NCI-H69 (cell line): ENCODE measurements at regions not wholly inside any gene's neighbourhood (a gene's known extent, or its start where the extent isn't known, plus 50 kb on each side); places are given as distances from the start of the nearest gene placed in this dataset.

Source experiments
- DNase-seq: peaks from one replicate; lab custom pipeline; 2025; lab: John Stamatoyannopoulos, UW

DNA sequence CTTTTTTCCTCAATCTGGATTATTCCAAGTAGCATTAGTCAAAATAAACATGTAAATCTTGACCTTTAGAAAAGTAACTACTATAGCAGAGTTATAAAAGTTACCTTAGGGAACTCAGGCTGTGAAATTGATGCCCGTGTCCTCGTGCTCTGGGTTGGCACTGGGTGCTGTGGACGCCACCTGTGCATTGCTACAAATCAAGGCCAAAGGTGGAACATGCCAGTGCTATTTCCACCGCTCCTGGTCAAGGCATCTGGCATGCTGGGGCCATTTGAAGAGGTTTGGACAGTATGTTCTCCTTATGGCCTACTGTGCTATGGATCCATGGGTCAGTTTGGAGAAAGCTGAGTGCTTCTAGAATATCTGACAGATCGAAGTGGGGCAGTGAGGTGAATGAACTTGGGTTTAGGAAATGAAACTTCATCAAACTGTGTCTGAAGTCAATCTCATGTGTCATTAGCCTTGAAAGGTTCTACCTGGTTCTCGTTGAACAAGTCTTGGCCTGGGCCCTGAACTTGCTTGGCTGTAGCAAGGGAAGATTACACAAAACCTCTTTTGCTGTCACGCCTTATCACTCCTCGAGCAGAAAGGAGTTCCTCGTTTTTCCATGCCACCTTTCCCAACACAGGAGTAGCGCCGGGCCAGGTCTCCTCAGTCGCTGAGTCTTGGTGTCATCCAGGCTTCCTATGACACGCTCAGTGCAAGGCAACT is 397.6 kb upstream of the RGMA start:
- DNase-seq: no peak

DNA sequence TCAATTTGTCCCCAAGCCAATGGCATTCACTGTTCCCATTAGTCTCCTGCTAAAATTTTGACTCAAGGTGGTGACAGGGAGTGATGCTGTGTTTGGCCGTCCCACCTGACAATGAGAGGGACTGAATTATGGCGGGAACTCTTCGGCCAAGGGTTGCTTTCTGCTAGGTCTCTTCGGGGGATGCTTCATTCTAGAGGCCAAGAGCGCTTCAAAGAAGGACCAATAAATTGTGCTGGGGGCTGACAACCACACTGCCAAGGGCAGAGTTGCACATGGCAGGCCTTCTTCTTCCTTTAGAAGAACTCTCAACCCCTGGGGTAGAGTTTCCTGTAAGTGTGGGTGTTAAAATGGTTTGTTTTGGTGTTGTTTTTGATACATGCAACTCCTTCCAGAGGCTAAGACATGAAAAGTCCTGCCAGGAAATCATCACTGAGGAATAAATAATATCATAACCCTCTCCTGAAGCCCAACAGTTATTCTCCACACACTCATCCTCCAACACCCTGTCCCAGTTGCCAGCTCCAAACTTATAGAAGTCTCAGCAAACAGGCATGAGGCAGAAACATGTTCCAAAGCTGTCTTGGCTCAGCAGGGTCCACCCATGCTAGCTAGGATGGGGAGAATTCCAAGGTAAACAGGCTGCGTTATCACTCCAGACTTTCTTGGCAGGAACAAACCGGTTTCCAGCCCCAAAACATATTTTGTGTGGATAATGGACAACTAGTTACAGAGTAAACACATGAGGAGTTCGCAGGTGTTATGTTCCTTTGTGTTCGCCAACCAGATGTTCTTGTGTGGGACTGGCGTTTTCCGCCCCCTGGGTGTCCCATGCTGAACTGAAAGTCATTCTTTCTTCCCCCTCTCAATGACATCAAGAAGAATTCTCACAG is 396.7 kb upstream of the RGMA start:
- peak; percentile 23 for DNase-seq

DNA sequence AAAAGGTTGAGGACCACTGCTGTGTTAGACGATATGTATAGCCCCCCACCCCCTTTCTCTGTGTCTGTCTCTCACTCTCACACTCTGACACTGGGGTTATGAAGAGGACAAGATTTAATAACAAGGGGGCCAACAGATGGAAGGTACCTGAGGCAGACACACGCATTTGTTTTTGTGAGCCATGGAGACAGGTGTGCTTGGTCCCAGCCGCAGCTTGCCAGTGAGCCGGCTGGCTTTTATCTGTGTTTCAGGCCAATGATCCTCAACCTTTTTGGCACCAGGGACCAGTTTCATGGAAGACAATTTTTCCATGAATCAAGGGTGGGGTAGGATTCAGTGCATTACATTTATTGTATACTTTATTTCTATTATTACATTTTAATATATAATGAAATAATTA is 394.9 kb upstream of the RGMA start:
- DNase-seq: no peak

DNA sequence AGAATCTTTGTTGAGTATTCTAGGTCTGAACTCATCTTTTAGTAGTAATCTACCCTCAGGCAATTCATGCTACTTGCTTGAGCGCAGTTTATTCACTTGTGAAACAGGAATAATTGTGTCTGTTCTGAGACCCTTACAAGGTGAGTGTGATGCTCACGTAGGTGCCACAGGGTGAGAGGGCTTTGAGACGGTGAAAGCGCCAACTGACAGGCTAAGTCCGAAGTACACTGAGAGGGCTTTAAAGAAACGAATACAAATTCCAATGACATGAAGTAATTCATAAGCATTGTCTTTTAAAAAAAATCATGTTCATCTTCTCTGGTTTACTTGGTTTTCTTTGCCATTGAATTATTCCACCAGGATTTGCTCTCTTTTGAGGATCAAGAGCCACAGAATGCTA is 393.7 kb upstream of the RGMA start:
- DNase-seq: no peak

DNA sequence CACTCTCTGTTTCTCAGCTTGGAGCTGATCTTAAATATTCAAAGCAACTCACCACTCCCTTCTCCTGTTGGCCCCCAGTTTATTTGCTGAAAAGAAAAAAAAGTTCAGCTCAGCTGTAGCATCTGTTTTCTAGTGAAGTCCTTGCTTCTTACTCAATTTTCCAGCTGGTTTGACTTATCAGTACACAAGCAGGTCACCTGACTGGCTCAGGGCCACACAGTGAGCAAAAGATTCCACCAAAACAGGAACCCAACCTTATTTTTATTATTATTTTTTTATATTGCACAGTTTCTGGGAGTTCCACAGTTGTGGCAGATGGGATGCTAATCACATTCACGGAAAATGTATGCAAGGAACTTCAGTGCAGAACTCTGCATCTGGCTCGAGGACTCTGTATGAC is 390.7 kb upstream of the RGMA start:
- DNase-seq: no peak

DNA sequence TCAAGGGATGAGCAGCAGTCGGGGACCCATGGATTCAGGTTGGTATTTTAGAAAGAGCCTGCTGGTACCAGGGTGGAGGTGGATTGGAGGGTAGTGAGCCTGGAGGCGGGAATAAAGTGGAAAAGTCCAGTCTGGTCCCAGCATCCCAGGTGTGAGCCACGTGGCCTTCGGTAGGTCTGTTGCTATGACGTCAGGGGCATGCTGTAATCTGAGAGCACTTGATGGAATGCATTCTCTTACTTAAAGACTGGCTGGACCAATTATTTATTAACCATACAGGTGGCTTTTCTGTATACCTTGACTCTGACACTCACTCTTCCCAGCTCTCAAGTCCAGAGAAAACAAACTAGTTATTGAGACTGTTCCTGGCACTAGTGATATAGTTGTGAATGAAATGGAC is 389.9 kb upstream of the RGMA start:
- no peak for DNase-seq

DNA sequence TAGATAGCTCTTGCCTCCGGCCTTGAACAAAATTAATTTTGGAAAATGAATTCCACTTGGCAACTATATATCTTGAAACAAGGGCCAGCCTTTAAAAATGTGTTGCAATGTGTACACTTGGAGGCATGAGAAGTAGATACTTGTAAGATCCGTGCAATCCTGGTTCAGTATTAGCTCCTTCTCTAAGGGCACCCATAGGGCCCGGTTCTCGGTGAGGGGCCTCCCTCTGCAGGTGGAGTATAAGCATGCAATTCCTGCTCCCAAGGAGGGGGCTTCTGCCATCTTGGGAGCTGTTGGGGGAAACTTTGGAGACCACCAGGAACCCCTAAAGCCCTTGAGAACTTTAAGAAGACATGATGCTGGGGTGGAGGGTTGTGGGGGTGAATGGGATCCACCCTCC is 388.7 kb upstream of the RGMA start:
- DNase-seq: no peak

DNA sequence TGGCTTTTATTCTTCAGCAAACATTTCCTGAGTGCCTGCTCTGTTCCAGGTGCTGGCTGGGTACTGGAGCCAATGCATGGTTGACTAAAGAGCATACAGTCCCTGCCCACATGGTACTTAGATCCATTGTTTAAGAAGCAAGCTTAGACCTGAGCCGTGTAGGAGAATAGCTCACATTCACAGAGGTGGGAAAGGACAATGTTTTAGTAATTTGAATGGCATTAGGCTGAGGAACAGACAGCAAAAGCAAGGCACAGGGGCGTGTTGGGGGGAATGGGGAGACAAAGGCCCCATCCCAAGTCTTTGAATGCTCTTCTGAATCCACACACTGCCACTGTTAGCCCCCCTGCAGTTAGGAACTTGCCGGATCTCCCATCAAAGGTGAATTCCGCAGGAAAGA is 388.2 kb upstream of the RGMA start:
- DNase-seq: peak; percentile 7

DNA sequence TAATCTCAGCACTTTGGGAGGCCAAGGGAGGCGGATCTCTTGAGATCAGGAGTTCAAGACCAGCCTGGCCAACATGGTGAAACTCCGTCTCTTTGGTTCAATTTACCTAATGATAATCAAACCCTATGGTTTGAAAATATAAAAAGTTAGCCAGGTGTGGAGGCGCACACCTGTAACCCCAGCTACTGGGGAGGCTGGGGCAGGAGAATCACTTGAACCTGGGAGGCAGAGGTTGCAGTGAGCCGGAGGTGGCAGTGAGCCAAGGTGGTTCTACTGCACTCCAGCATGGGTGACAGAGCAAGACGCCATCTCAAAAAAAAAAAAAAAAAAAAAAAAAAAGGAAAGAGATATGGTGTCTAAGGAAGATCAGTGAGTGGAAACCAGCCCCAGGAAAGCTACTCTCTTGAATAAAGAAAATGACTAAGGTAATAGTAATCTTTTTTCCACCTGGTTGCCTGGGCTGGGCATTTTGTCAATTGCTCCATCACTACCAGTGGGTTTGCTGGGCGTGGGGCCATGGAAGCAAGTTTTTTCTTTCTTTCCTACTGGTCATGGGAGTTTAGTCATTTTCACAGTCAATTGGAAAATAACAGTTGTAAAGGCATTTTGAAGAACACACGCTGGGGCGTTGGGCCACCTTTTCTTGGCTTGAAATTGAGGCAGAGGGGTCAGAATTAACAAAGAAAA is 387.6 kb upstream of the RGMA start:
- DNase-seq: no peak

DNA sequence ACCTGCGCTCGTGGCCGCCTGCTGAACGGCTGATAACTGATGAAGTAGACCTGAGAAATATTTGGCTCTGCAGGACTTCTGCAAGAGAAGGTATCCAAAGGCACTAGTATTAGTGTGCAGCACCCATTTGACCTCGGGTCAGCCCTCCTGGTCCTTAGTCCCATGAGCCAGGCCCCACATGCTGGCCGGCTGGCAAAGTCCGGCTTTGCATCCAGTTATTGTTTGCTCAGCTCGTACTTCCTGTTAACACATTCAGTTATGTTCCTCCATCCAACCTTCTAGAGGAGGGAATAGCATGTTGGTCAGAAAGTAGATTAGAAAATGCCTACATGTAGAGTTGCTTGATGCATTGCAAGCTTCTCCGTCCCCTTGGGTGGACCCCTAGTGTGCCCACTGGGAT is 385.7 kb upstream of the RGMA start:
- DNase-seq: no peak

DNA sequence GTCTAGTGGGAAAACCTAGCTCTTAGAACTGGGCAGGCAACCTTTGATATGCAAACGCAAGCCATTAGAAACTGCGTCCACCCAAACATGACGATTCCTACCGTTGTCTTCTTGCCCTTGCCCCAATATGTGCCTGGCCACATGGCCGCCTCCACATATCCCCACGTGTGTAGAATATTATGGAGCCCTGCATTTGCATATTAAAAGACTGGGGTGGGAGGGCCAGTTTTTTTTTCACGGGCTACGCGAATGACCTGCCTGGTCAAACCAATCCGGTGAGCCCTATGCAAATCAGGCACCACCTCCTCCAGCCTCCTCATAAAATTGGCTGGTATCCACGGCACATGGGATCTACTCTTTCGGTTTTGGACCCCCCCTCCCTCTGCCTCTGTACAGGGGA is 381.0 kb upstream of the RGMA start:
- DNase-seq: no peak

DNA sequence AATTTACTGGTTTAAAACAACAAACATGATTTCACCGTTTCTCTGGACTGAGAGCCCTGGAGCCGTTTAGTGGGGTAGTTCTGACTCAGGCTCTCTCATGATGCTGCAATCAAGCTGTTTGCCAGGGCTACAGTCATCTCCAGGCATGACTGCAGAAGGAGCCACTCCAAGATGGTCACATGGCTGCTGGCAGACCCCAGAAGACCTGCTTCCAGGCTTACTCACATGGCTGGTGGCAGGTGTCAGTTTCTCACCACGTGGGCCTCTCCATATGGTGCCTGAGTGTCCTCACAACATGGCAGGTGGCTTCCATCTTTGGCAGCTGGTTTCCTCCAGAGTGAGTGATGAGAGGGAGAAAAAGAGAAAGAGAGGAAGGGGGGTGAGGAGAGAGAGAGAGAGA is 378.3 kb upstream of the RGMA start:
- DNase-seq: peak; percentile 5

DNA sequence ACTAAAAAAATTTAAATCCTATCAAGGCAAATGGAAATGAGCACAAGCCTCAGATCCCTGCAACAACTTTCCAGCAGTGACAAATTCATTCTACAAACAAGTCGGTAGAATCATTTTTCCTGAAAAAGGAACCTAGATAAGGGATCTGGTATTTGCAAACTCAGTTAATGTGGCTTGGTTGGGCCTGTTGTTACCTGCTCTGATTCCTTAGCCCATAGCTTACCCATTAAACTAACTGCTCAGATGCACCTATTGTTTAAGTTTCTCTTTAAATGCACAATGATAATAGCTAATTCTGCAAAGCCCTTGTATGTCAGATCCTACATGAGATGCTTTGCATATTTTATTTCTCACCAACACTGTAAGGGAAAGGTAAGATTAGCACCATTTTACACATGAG is 377.4 kb upstream of the RGMA start:
- no peak for DNase-seq

DNA sequence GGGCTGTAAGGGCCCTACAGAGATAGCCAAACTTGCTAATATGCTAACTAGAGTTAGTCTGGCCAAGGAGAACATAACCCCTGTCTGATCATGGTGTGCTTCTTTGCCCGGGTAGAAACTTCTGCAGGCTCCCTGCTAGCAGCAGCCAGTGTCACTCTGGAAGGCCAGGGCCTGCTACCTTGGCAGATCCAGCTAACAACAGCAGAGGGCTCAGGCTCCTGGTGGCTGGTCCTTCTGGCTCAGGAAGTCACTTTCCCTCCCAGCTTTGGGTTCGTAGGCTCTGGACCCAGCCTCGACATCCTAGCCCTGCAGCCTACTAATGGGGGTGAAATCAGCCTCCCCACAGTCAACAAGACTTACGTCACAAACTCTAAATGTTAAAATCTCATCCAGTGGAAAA is 373.7 kb upstream of the RGMA start:
- DNase-seq: no peak

DNA sequence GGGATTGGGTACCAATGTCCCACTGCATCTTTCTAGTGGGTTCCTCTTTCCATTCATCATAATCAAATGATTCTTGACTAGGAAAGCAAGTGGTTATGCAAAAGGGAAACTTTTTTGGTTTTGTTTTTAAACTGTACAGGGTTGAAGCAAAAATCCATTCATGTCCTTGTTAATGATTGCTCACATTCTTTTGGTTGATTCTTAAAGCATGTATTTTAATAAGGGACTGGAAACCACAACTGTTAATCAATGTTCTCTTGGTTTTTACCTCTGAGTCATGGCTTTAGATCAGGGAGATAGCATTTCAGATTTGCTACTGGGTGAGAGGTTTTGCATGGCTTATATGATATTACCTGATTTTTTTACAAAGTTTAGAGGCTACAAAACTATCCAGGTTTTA is 371.7 kb upstream of the RGMA start:
- no peak for DNase-seq

DNA sequence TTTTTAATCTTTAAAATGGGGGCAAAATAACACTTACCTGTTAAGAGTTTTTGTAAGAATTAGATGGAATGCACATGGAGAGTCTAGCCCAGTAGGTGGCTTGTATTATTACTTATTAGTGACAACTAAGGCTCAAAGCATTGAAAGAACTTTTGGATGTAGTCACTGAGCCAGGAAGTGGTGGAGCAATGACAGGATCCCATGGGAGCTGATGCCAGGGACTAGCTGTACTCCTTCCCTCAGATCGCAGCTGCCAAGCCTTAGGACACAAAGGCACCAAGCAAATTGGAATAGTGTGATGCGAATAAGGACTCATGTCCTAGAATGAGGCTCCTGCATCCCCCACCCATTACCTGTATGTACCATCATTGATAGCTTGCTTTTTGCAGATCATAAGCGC is 370.4 kb upstream of the RGMA start:
- DNase-seq: no peak

DNA sequence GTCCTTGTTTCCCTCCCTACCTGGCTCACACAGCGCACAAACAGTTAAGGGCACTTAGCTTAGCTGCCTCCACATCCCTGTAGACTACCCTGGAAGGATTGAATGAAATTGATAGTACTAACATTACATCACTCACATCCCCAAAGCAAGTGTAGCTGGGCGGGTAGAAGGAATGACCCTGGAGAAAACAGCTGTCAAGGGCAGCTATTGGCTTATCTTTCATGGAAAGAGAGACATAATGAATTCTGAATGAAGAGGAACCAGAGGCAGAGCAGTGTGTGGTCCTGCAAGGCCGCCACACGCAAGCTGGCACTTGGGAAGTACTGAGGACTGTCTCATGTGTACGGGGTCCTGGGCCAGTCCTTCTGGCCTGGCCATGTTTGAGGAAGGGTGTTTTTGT is 369.6 kb upstream of the RGMA start:
- DNase-seq: no peak

DNA sequence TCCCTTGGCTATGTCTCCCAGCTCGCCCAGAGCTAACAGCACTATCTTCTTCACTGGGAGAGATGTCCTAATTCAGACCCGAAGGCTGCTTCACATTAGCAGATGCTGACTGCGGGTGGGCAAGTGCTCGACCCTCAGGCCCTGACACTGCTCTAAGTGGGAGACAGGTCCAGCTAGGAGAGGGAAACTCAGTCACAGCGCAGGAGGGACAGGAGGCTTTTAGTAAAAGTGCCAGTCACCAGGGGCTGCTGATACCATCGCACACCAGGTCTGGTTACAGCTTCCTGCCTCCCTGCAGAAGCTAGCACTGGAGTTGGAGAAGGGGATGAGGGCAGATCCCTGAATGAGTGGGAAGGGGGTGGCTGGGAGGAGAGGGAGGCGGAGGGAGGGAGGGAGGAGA is 365.8 kb upstream of the RGMA start:
- no peak for DNase-seq

DNA sequence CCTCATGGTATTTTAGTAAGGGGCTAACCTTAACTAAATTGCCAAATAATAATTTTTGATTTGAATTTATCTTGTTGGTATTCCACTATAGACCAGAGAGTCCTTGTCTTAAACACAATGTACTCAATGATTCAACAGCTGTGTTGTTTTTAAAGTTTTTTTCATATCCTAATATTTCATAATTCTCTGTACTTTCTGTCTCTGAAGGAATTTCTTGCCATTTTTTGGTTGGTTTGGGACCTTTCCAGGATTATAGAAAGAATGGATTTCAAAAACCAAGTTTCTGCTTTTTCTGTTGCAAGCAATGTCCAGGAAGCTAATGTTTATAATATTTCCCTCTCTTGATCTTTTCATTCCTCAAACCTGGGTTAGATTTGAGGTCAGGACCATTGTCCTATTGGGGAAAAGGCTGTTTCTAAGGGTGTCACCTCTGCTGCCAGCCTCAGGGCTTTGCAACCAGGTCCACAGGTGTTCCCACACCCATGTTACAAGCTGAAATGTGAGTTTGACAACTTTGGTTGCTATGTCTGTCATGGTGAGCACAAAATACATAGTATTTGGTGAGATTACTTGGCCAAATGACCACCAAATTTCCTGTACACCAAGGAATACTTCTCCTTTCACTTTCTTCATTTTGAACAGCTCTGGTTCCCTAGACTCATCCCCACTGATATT is 363.7 kb upstream of the RGMA start:
- no peak for DNase-seq

DNA sequence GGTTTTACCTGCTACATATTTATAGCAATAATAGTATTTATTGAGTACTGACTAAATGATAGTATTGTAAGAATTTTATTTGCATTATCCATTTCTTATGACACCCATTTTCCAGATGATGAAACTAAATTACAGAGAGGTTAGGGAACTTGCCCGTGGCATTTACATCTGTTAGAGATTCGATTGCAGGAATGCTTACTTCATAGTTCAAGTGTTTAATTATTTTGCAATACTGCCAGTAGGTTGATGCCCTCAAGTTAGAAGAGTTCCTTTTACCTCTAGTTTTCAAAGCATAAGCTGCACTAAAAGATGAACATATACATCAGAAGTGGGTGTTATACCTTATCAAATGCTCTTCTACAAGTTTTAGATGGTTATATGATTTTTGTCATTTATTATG is 362.8 kb upstream of the RGMA start:
- no peak for DNase-seq

DNA sequence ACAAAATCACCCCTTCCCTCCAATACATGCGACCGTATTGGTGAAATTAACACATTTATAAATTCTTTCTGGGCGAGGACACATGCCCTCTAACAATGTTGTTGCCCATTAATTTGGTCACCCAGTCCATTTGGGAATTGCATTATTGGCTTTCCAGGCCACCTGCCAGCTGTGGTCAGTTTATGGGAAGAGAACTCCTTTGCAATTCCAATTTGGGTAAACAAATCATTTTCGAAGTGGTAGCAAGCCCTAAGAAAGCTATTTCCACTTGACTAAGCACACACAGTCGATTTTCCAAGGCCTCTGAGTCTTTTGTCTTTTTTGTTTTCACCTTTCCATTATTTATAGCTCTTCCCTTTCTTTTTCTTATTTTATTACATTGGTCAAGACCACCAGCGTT is 362.3 kb upstream of the RGMA start:
- DNase-seq: peak; percentile 7

DNA sequence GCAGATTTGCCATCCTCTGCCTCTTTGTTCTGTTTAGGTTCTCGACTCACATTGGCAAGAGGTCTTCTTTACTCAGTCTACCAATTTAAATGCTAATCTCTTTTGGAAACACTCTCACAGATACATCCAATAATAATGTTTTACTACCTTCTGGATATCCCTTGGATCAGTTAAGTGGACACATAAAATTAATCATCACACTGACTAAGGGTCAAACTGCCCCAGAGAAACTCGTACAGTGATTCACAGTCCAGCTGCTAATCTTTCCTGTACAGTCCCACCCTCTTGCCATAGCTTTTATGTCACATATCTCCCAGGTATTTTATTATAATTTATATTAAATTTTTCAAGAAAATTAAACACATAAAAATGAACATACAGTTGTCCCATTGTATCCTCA is 360.8 kb upstream of the RGMA start:
- no peak for DNase-seq

DNA sequence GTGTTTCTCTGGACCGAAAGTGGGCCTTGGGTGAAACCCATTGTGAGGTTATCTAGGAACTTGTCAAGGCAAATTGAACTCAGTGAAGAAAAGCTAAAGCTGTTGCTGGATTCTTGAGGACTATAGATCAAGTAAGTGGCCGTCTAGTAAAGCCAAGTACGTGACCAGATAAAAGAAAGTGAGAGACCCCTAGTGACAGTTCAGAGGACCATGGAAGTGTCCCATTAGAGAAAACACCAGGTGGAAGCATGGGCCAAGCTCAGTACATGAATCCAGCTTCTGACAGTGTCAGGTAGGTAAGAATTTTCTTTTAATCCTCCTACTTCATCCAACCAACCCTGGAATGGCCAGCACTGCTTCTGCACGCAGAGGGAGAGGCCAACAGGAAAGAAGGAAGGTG is 349.3 kb upstream of the RGMA start:
- no peak for DNase-seq
